KBM-7 (cell line): ENCODE measurements at regions not wholly inside any gene's neighbourhood (a gene's known extent, or its start where the extent isn't known, plus 50 kb on each side); places are given as distances from the start of the nearest gene placed in this dataset.
"Not testable (repeated sequence)": the region's sequence is repeated elsewhere in the genome, so short reads cannot be mapped to it uniquely, and the experiment has no call there.

ENCODE experiments used
- DNase-seq: peaks from one replicate; pipeline ENCODE4 v3.0.0-alpha.2; 2015
- in situ Hi-C: fragments of 300-500 bp; cut with MboI; formaldehyde crosslinking; loops from 2 replicates; pipeline ENCODE4 v1.14.3; 2020; ENCODE audit warnings: low sequenced_read_pairs, low pct_unique_long_range_greater_than_20kb, mixed read lengths

GRCh38 chr11:89545691-89546090 lies 54.5 kb upstream of the NOX4 start:
- in situ Hi-C loops, result no loop called here
- DNase-seq, result no peak

- in situ Hi-C loops, DNase-seq: not testable (repeated sequence)
These were observed 64.6 kb upstream of the NOX4 start for GRCh38 chr11:89555781-89556180.

- DNase-seq, in situ Hi-C loops: not testable (repeated sequence)
These were observed 65.8 kb upstream of the NOX4 start for GRCh38 chr11:89556731-89557707.

GRCh38 chr11:89560598-89560997 lies 69.4 kb upstream of the NOX4 start:
- in situ Hi-C loops, DNase-seq: not testable (repeated sequence)

GRCh38 chr11:89562731-89563130 lies 71.6 kb upstream of the NOX4 start:
- in situ Hi-C loops, DNase-seq: not testable (repeated sequence)

- no peak for DNase-seq
- in situ Hi-C loops, result no loop called here
These were observed 75.8 kb upstream of the NOX4 start for GRCh38 chr11:89566972-89567371.

GRCh38 chr11:89569387-89569786 lies 78.2 kb upstream of the NOX4 start:
- DNase-seq, in situ Hi-C loops: not testable (repeated sequence)

- not testable (repeated sequence) for DNase-seq
These were observed 80.5 kb upstream of the NOX4 start for GRCh38 chr11:89571706-89572105.

GRCh38 chr11:89575846-89576245 lies 84.7 kb upstream of the NOX4 start:
- DNase-seq, in situ Hi-C loops: not testable (repeated sequence)

More at GRCh38 chr11:89571706-89572105, 80.5 kb upstream of the NOX4 start:
- in situ Hi-C loops, result not testable (repeated sequence)

GRCh38 chr11:89577428-89577827 lies 86.3 kb upstream of the NOX4 start:
- DNase-seq, in situ Hi-C loops: not testable (repeated sequence)

GRCh38 chr11:89583580-89583979 lies 92.4 kb upstream of the NOX4 start:
- DNase-seq, result no peak
- in situ Hi-C loops, result no loop called here

- in situ Hi-C loops, DNase-seq: not testable (repeated sequence)
These were observed 93.9 kb upstream of the NOX4 start for GRCh38 chr11:89585046-89585445.

GRCh38 chr11:89585471-89585870 lies 94.3 kb upstream of the NOX4 start:
- DNase-seq, in situ Hi-C loops: not testable (repeated sequence)

GRCh38 chr11:89589413-89589812 lies 98.2 kb upstream of the NOX4 start:
- DNase-seq, in situ Hi-C loops: not testable (repeated sequence)

GRCh38 chr11:89590008-89590632 lies 98.9 kb upstream of the NOX4 start:
- DNase-seq, in situ Hi-C loops: not testable (repeated sequence)

- in situ Hi-C loops, DNase-seq: not testable (repeated sequence)
These were observed 108.8 kb upstream of the TRIM77 start for GRCh38 chr11:89601263-89601662.

- in situ Hi-C loops, result no loop called here
- DNase-seq, result no peak
These were observed 105.8 kb upstream of the TRIM77 start for GRCh38 chr11:89604281-89604680.

- DNase-seq, in situ Hi-C loops: not testable (repeated sequence)
These were observed 103.3 kb upstream of the TRIM77 start for GRCh38 chr11:89606845-89607244.

GRCh38 chr11:89607497-89607896 lies 102.6 kb upstream of the TRIM77 start:
- in situ Hi-C loops, DNase-seq: not testable (repeated sequence)
